Upper lobe of left lung (tissue), 6 donors: ENCODE measurements at regions not wholly inside any gene's neighbourhood (a gene's known extent, or its start where the extent isn't known, plus 50 kb on each side); places are given as distances from the start of the nearest gene placed in this dataset.
A peak's percentile ranks its signal among the peaks of the same experiment; 100 is the strongest.

Experiments used
- ATAC-seq, 2 donors: fragments of 200-7000 bp; cut with Tn5 transposase; one replicate each; pipeline ENCODE4 v1.9.1; 2022; ENCODE audit warnings: mild to moderate bottlenecking in 2 of 2, moderate library complexity in 2 of 2; ENCODE audit not compliant: low FRiP score in 2 of 2
- DNase-seq, 2 donors: peaks; one replicate each; pipeline ENCODE4 v3.0.0-alpha.2; 2019 to 2020
- H3K27ac ChIP-seq, 4 donors: fragments of 200-600 bp; sonication (generic); one replicate each; pipeline ENCODE4 v1.5.1; 2016 to 2019
- H3K27me3 ChIP-seq, 4 donors: fragments of 200-600 bp; sonication (generic); one replicate each; pipeline ENCODE4 v1.5.1; 2017 to 2019
- H3K36me3 ChIP-seq, 4 donors: fragments of 200-600 bp; sonication (generic); one replicate each; pipeline ENCODE4 v1.5.1; 2016 to 2019
- H3K4me1 ChIP-seq, 4 donors: fragments of 200-600 bp; sonication (generic); one replicate each; pipeline ENCODE4 v1.5.1; 2018 to 2019
- H3K4me3 ChIP-seq, 4 donors: fragments of 200-600 bp; sonication (generic); one replicate each; pipeline ENCODE4 v1.5.1; 2017 to 2019; ENCODE audit warnings: mild to moderate bottlenecking in 2 of 4, moderate library complexity in 1 of 4
- H3K9me3 ChIP-seq, 4 donors: fragments of 200-600 bp; sonication (generic); one replicate each; pipeline ENCODE4 v1.5.1; 2018 to 2019
- CTCF ChIP-seq, 6 experiments: fragments of 450-650 bp in 4 of 6; fragments of 200-600 bp in 2 of 6; sonication (generic) in 2 of 6; IDR thresholded peaks; one replicate each; pipeline ENCODE4 v1.5.1; 2016 to 2019; ENCODE audit warnings: antibody characterized with exemption in 6 of 6
- EP300 ChIP-seq, 4 donors: sonication (generic); formaldehyde crosslinking; IDR thresholded peaks; one replicate each; pipeline ENCODE4 v1.5.1; 2017; ENCODE audit warnings: antibody characterized with exemption in 4 of 4, control low read depth in 2 of 4
- POLR2A ChIP-seq, 4 donors: fragments of 450-650 bp; IDR thresholded peaks; one replicate each; pipeline ENCODE4 v1.5.1; 2016 to 2017; ENCODE audit warnings: antibody characterized with exemption in 4 of 4, mild to moderate bottlenecking in 2 of 4
- POLR2AphosphoS5 ChIP-seq, 2 donors: sonication (generic); formaldehyde crosslinking; IDR thresholded peaks; one replicate each; pipeline ENCODE4 v1.5.1; 2017; ENCODE audit warnings: antibody characterized with exemption in 2 of 2
- WGBS, 2 donors: methylation state at CpG; one replicate each; pipeline ENCODE4 v1.1.5; 2017 to 2018; 5-methylcytosine and 5-hydroxymethylcytosine counted together
- donor health status: DM: no; HTN: no; CAD: no; lungs with moderate emphysema.
- donor health status: DM: no; HTN: yes; CAD: no; lungs with severe emphysema.

- ATAC-seq (no peak), DNase-seq (no peak)
- no peak overlapping the region for H3K27ac ChIP-seq
- 59 to 61% methylated on average over 3 of the region's 3 CpGs for WGBS, 2 donors
- H3K4me1 ChIP-seq = peaks cover 0 to 11% (median 1%) of the 10 kb centered on the region in 4 donors
- no peaks in the 10 kb centered on the region for H3K9me3 ChIP-seq
- TF ChIP-seq POLR2A (IDR thresholded peaks at IDR 0.05) = no peak
- no peak for TF ChIP-seq CTCF (IDR thresholded peaks at IDR 0.05)
- TF ChIP-seq EP300 (IDR thresholded peaks at IDR 0.05) = no peak
- TF ChIP-seq POLR2AphosphoS5 (IDR thresholded peaks at IDR 0.05) = no peak
- no peaks in the 10 kb centered on the region for H3K27me3 ChIP-seq
- no peak overlapping the region for H3K4me3 ChIP-seq
- H3K36me3 ChIP-seq = no peaks in the 10 kb centered on the region
Measured at GRCh38 chr2:191615596-191615995, 62.3 kb upstream of the NABP1 start.

DNA sequence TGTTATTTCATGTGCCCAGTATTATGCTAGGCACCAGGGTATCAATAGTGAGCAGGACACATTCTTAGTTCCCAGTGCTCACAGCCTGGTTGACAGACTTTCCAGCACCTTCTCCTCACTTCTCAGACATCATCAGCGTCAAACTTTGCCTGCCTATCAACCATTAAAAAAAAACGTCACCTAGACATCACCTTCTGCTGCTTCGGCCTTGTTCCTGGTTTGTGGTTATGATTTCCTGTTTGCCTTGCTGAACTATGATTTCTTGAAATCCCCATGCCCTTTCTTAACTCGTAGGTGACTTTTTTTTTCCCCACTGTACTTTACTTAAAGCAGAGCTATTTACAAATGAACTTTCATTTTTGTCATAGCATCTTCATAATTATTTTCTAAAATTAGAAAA, 60.4 kb upstream of the NABP1 start:
- H3K27ac ChIP-seq = peak overlapping the region in 3 of 4 donors; percentile 16 to 62 (median 42)
- no peaks in the 10 kb centered on the region for H3K27me3 ChIP-seq
- no peak overlapping the region for H3K4me3 ChIP-seq
- H3K36me3 ChIP-seq = no peaks in the 10 kb centered on the region
- DNase-seq = no peak
- H3K4me1 ChIP-seq = peaks cover 0 to 11% (median 3%) of the 10 kb centered on the region in 4 donors
- TF ChIP-seq POLR2AphosphoS5 (IDR thresholded peaks at IDR 0.05) (peak in 1 of 2 donors; percentile 49), EP300 (IDR thresholded peaks at IDR 0.05) (no peak)
- no peak for ATAC-seq
- 29 to 49% methylated on average over 4 of the region's 4 CpGs for WGBS, 2 donors
- H3K9me3 ChIP-seq = no peaks in the 10 kb centered on the region

- no peak for DNase-seq
- TF ChIP-seq POLR2AphosphoS5 (IDR thresholded peaks at IDR 0.05) = no peak
- Histone ChIP-seq H3K36me3 (no peaks in the 10 kb centered on the region), H3K4me1 (peaks cover 0 to 16% (median 8%) of the 10 kb centered on the region in 4 donors), H3K4me3 (no peak overlapping the region), H3K9me3 (no peaks in the 10 kb centered on the region), H3K27me3 (no peaks in the 10 kb centered on the region), H3K27ac (peak overlapping the region; percentile 9 to 62 (median 29))
- WGBS, 2 donors = 76 to 80% methylated on average over 3 of the region's 3 CpGs
- ATAC-seq = peak in 1 of 2 donors; percentile 43
Measured at GRCh38 chr2:191618046-191618780, 59.7 kb upstream of the NABP1 start.

DNA sequence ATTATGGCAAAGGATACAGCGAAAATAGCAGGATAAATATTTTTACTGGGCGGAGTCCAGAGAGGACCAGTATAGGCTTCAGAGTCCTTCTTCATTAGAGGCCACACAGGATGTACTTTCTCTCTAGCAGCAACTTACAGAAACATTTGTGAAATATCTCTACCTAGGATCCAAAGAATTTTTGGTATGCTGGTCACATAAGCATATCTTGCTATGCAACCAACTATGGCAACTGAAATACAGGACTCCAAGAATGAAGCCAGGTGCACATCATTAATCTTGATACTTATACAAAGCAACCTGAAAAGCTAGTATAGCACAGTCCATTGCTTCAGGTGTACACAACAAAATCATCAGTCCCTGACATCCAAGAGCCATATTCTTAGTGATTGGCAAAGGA, 59.1 kb upstream of the NABP1 start:
- no peak for ATAC-seq
- no peak for TF ChIP-seq POLR2A (IDR thresholded peaks at IDR 0.05)
- TF ChIP-seq CTCF (IDR thresholded peaks at IDR 0.05) = no peak
- no peak for TF ChIP-seq POLR2AphosphoS5 (IDR thresholded peaks at IDR 0.05)
- no peaks in the 10 kb centered on the region for H3K27me3 ChIP-seq
- no peaks in the 10 kb centered on the region for H3K9me3 ChIP-seq
- peak overlapping the region in 1 of 4 donors; percentile 42 for H3K27ac ChIP-seq
- DNase-seq = no peak
- peaks cover 0 to 16% (median 8%) of the 10 kb centered on the region in 4 donors for H3K4me1 ChIP-seq
- H3K36me3 ChIP-seq = no peaks in the 10 kb centered on the region
- no peak overlapping the region for H3K4me3 ChIP-seq
- WGBS, 2 donors = 100% methylated on average over 2 of the region's 2 CpGs

DNA sequence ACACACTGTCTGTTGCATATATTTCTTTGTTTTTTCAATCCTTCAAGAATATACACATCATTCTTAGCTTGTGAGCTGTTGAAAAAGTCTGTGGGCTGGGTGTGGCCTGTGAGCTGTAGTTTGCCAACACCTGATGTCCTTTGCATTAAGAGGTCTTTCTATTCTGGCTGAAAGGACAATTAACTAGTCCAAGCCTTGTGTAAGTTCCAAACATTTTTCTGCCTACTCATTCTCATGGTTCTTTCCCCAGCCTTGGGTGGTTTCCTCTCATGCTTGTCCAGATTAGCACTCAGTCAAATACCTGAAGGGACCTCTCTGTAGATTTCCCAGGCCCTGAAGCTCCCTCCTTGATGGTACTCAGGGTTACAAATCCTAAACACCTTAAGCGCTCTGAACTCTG, 57.8 kb upstream of the NABP1 start:
- peak in 1 of 2 donors; percentile 46 for DNase-seq
- H3K27ac ChIP-seq = peak overlapping the region in 2 of 4 donors; percentile 5 to 9
- no peaks in the 10 kb centered on the region for H3K27me3 ChIP-seq
- no peak overlapping the region for H3K4me3 ChIP-seq
- no peak for TF ChIP-seq POLR2AphosphoS5 (IDR thresholded peaks at IDR 0.05)
- no peak for TF ChIP-seq POLR2A (IDR thresholded peaks at IDR 0.05)
- no peak for TF ChIP-seq CTCF (IDR thresholded peaks at IDR 0.05)
- TF ChIP-seq EP300 (IDR thresholded peaks at IDR 0.05) = peak in 1 of 4 donors; percentile 48
- WGBS, 2 donors = 59 to 73% methylated on average over 1 of the region's 1 CpG
- H3K36me3 ChIP-seq = no peaks in the 10 kb centered on the region
- H3K9me3 ChIP-seq = no peaks in the 10 kb centered on the region
- H3K4me1 ChIP-seq = peaks cover 0 to 21% (median 10%) of the 10 kb centered on the region in 4 donors
- peak; percentile 29 to 65 for ATAC-seq
